HepG2 (cell line): ENCODE measurements at regions not wholly inside any gene's neighbourhood (a gene's known extent, or its start where the extent isn't known, plus 50 kb on each side); places are given as distances from the start of the nearest gene placed in this dataset.

Experiments used
- ATAC-seq: fragments of 200-7000 bp; cut with Tn5 transposase; 3 replicates; pipeline ENCODE4 v1.9.1; 2020; ENCODE audit warnings: mild to moderate bottlenecking, moderate library complexity
- BruUV-seq: library from RNA; stranded (reverse); fragments of 400-500 nt; replicated peaks from 2 replicates; lab custom pipeline; 2021; lab: Mats Ljungman, UMichigan
- CTCF ChIA-PET: fragments of 300-600 bp; formaldehyde crosslinking; extraction: SDS; loops from one replicate; lab custom pipeline; 2021; ENCODE audit warnings: low total read pairs, inconsistent platforms, low intra/inter-chr PET ratio; lab: Yijun Ruan, JAX
- POLR2A ChIA-PET: fragments of 350-600 bp; sonication (Branson Sonifier 250); formaldehyde crosslinking; loops from one replicate; lab custom pipeline; 2020; ENCODE audit warnings: antibody characterized with exemption, inconsistent platforms; lab: Yijun Ruan, JAX
- DNase-seq: peaks from one replicate; pipeline ENCODE4 v3.0.0-alpha.2; 2015; ENCODE audit warnings: low spot score
- FAIRE-seq: peaks from 3 replicates; lab custom pipeline; 2011; peaks lifted over from hg19 to GRCh38; lab: Jason Lieb, UNC
- H2AFZ ChIP-seq: one replicate; pipeline ENCODE4 v1.6.1; 2011; ENCODE audit warnings: low read length, inconsistent platforms
- H3K27ac ChIP-seq: fragments of 300-600 bp; 3 replicates; pipeline ENCODE4 v1.8.0; 2011; ENCODE audit warnings: mixed run types, mild to moderate bottlenecking, mixed read lengths, low read length, inconsistent platforms; ENCODE audit not compliant: insufficient read depth; ENCODE audit errors: extremely low read length
- H3K27me3 ChIP-seq, 2 experiments: fragments of 200-600 bp in 1 of 2; 2 replicates in 1 of 2; 3 replicates in 1 of 2; pipeline versions ENCODE4 v1.6.0 to v1.8.0; 2011; ENCODE audit warnings: low read length in 2 of 2, mild to moderate bottlenecking in 2 of 2, moderate library complexity in 2 of 2, inconsistent platforms in 1 of 2; ENCODE audit not compliant: insufficient read depth in 2 of 2, control insufficient read depth in 1 of 2
- H3K36me3 ChIP-seq, 2 experiments: fragments of 200-600 bp in 1 of 2; replicated peaks in 1 of 2; 2 replicates in 1 of 2; 3 replicates in 1 of 2; pipeline versions ENCODE4 v1.5.1 to v1.8.0; 2011; ENCODE audit warnings: low read length in 2 of 2, inconsistent platforms in 1 of 2; ENCODE audit not compliant: insufficient read depth in 2 of 2, control insufficient read depth in 1 of 2
- H3K4me1 ChIP-seq: 2 replicates; pipeline ENCODE4 v1.5.1; 2012; ENCODE audit warnings: low read length, inconsistent platforms; ENCODE audit not compliant: insufficient read depth
- H3K4me2 ChIP-seq: 2 replicates; pipeline ENCODE4 v1.6.0; 2011; ENCODE audit warnings: low read depth, low read length, inconsistent platforms
- H3K4me3 ChIP-seq, 3 experiments: fragments of 200-600 bp in 1 of 3; sonication (generic), shearing (Covaris generic) in 1 of 3; replicated peaks in 1 of 3; 2 replicates each; pipeline ENCODE4 v1.5.1; 2011 to 2016; ENCODE audit warnings: low read length in 3 of 3, inconsistent platforms in 2 of 3, low read depth in 2 of 3, mild to moderate bottlenecking in 2 of 3, control low read depth in 1 of 3, mixed read lengths in 1 of 3; ENCODE audit not compliant: insufficient read depth in 1 of 3
- H3K79me2 ChIP-seq: one replicate; pipeline ENCODE4 v1.6.1; 2011; ENCODE audit warnings: low read length, inconsistent platforms; ENCODE audit not compliant: insufficient read depth
- H3K9ac ChIP-seq: 2 replicates; pipeline ENCODE4 v1.6.0; 2011; ENCODE audit warnings: mild to moderate bottlenecking, low read depth, low read length, inconsistent platforms; ENCODE audit not compliant: insufficient read depth
- H3K9me3 ChIP-seq: 2 replicates; pipeline ENCODE4 v1.5.1; 2012; ENCODE audit warnings: mild to moderate bottlenecking, low read length
- H4K20me1 ChIP-seq: 2 replicates; pipeline ENCODE4 v1.6.0; 2011; ENCODE audit warnings: inconsistent platforms, mild to moderate bottlenecking, low read length, moderate library complexity; ENCODE audit not compliant: insufficient read depth
- ATF7 ChIP-seq, 2 experiments: fragments of 450-650 bp in 1 of 2; sonication (generic) in 1 of 2; formaldehyde crosslinking in 1 of 2; IDR thresholded peaks; 2 replicates each; pipeline versions ENCODE4 v1.4.0 to v1.6.1; 2016 to 2020; ENCODE audit warnings: antibody characterized with exemption in 1 of 2, mild to moderate bottlenecking in 1 of 2, missing genetic modification reagents in 1 of 2
- E2F1 ChIP-seq: sonication (generic); formaldehyde crosslinking; IDR thresholded peaks from 2 replicates; pipeline ENCODE4 v1.5.0; 2020; ENCODE audit warnings: missing genetic modification reagents
- E2F2 ChIP-seq: sonication (generic); formaldehyde crosslinking; IDR thresholded peaks from 2 replicates; pipeline ENCODE4 v1.4.0; 2020; ENCODE audit warnings: missing genetic modification reagents, borderline replicate concordance
- HOMEZ ChIP-seq: IDR thresholded peaks from 2 replicates; pipeline ENCODE4 v1.6.1; 2016; ENCODE audit warnings: low read depth
- ZNF280B ChIP-seq: sonication (generic); formaldehyde crosslinking; IDR thresholded peaks from 2 replicates; pipeline ENCODE4 v1.5.0; 2020; ENCODE audit warnings: missing genetic modification reagents, mild to moderate bottlenecking, borderline replicate concordance
- ZNF3 ChIP-seq: IDR thresholded peaks from 2 replicates; pipeline ENCODE4 v1.7.0; 2017; ENCODE audit warnings: inconsistent platforms
- WGBS: methylation state at CpG from one replicate; pipeline ENCODE4 v1.1.6; 2017; ENCODE audit warnings: low lambda C conversion rate; 5-methylcytosine and 5-hydroxymethylcytosine counted together
- in situ Hi-C: cut with HindIII; loops from 2 replicates; pipeline ENCODE4 v1.10.0; 2017; ENCODE audit warnings: low pct_unique_long_range_greater_than_20kb; ENCODE audit not compliant: extremely low pct_ligation_motif_present
- intact Hi-C: fragments of 100-400 bp; cut with micrococcal nuclease; formaldehyde crosslinking; loops from one replicate; pipeline ENCODE4 v1.10.0; 2022; ENCODE audit not compliant: unreplicated experiment

GRCh38 chr2:136332436-136333095 lies 214.6 kb upstream of the CXCR4 start:
- no peak for ATAC-seq
- CTCF ChIA-PET: no interaction called here
- no peaks in the 10 kb centered on the region for H4K20me1 ChIP-seq
- H3K9me3 ChIP-seq: no peaks in the 10 kb centered on the region
- H3K79me2 ChIP-seq: no peaks in the 10 kb centered on the region
- no peak for DNase-seq
- no peak overlapping the region for H3K9ac ChIP-seq
- TF ChIP-seq ATF7 (IDR thresholded peaks at IDR 0.05) (no peak), ATF7 (CRISPR knock-in tag; IDR thresholded peaks at IDR 0.05) (no peak), ZNF280B (no peak), E2F1 (CRISPR knock-in tag) (no peak), E2F2 (no peak), HOMEZ (no peak), ZNF3 (CRISPR knock-in tag) (no peak)
- no peak overlapping the region for H3K4me2 ChIP-seq
- 1% methylated on average over 3 of the region's 3 CpGs for WGBS
- H3K36me3 ChIP-seq: no peaks in the 10 kb centered on the region
- H2AFZ ChIP-seq: no peak overlapping the region
- H3K27ac ChIP-seq: no peak overlapping the region
- H3K4me3 ChIP-seq: no peak overlapping the region
- no peak for FAIRE-seq
- POLR2A ChIA-PET: no interaction called here
- in situ Hi-C loops: no loop called here
- H3K4me1 ChIP-seq: no peaks in the 10 kb centered on the region
- intact Hi-C loops: no loop called here
- no TSS peak for BruUV-seq
- no peaks in the 10 kb centered on the region for H3K27me3 ChIP-seq
